ENCODE measurements at regions not wholly inside any gene's neighbourhood (a gene's known extent, or its start where the extent isn't known, plus 50 kb on each side); places are given as distances from the start of the nearest gene placed in this dataset.
"Not testable (repeated sequence)": the region's sequence is repeated elsewhere in the genome, so short reads cannot be mapped to it uniquely, and the experiment has no call there.

DNA sequence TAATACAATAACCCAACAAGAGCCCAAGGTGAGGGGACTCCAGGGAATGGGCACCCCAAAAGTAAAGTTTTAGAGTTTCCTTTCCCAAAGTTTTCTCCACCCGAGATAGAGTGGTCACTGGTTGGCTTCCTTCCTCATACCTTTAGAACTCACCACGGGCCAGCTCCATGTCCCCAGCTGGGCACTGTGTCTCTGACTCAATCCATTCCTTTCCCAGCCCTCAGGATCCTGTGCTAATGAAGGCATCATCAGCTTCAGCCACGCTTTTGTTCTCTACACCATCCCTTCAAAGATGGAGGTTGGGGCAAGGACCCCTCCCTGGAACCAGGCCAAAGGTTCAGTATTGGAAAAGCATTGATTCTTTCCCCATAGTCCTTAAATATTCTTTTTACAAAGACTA lies 59.8 kb upstream of the VASH1 start:
- H3K4me3 Mint-ChIP-seq = no peak overlapping the region
- peaks cover 7% of the 10 kb centered on the region for H3K27me3 Mint-ChIP-seq (ENCODE audit: low read depth)
- H3K27ac Mint-ChIP-seq = no peak overlapping the region
- no peaks in the 10 kb centered on the region for H3K36me3 Mint-ChIP-seq
- H3K4me1 Mint-ChIP-seq = no peaks in the 10 kb centered on the region
- TF ChIP-seq, protein P1, sequence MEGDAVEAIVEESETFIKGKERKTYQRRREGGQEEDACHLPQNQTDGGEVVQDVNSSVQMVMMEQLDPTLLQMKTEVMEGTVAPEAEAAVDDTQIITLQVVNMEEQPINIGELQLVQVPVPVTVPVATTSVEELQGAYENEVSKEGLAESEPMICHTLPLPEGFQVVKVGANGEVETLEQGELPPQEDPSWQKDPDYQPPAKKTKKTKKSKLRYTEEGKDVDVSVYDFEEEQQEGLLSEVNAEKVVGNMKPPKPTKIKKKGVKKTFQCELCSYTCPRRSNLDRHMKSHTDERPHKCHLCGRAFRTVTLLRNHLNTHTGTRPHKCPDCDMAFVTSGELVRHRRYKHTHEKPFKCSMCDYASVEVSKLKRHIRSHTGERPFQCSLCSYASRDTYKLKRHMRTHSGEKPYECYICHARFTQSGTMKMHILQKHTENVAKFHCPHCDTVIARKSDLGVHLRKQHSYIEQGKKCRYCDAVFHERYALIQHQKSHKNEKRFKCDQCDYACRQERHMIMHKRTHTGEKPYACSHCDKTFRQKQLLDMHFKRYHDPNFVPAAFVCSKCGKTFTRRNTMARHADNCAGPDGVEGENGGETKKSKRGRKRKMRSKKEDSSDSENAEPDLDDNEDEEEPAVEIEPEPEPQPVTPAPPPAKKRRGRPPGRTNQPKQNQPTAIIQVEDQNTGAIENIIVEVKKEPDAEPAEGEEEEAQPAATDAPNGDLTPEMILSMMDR (IDR thresholded peaks at IDR 0.05; ENCODE audit: unreplicated experiment) = no peak
- no peak for DNase-seq (ENCODE audit: low spot score in 2 of 2, unreplicated experiment in 2 of 2)
- no peaks in the 10 kb centered on the region for H3K9me3 Mint-ChIP-seq

- H3K27me3 Mint-ChIP-seq (ENCODE audit: low read depth) = peaks cover 7% of the 10 kb centered on the region
- H3K36me3 Mint-ChIP-seq = no peaks in the 10 kb centered on the region
- no peaks in the 10 kb centered on the region for H3K9me3 Mint-ChIP-seq
- TF ChIP-seq, protein P1 (IDR thresholded peaks at IDR 0.05; ENCODE audit: unreplicated experiment) = no peak
- no peak for DNase-seq (ENCODE audit: low spot score in 2 of 2, unreplicated experiment in 2 of 2)
- no peaks in the 10 kb centered on the region for H3K4me1 Mint-ChIP-seq
- no peak overlapping the region for H3K4me3 Mint-ChIP-seq
- H3K27ac Mint-ChIP-seq = no peak overlapping the region
These were observed 59.3 kb upstream of the VASH1 start for GRCh38 chr14:76701981-76702380.

DNA sequence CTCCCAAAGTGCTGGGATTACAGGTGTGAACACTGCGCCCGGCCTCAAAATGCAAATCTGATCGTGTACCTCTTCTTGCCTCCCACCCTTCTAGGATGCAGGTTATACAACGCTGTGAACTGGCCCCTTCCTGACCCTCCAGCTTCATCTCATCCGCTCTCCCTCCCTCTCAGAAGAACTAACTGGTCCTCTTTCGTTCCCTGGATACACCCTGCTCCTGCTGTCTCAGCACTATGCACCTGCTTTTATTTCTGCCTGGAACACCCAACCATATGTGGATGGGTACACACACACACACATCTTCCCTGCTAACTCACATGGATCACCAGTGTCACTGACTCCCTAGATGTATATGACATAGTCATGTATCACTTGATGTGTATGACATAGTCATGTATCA lies 56.1 kb upstream of the VASH1 start:
- Mint-ChIP-seq H3K4me1 (no peaks in the 10 kb centered on the region), H3K27me3 (ENCODE audit: low read depth) (peaks cover 7% of the 10 kb centered on the region), H3K27ac (no peak overlapping the region), H3K4me3 (no peak overlapping the region), H3K36me3 (no peaks in the 10 kb centered on the region), H3K9me3 (no peaks in the 10 kb centered on the region)
- DNase-seq (ENCODE audit: low spot score in 2 of 2, unreplicated experiment in 2 of 2) = no peak
- TF ChIP-seq, protein P1 (IDR thresholded peaks at IDR 0.05; ENCODE audit: unreplicated experiment) = no peak

DNA sequence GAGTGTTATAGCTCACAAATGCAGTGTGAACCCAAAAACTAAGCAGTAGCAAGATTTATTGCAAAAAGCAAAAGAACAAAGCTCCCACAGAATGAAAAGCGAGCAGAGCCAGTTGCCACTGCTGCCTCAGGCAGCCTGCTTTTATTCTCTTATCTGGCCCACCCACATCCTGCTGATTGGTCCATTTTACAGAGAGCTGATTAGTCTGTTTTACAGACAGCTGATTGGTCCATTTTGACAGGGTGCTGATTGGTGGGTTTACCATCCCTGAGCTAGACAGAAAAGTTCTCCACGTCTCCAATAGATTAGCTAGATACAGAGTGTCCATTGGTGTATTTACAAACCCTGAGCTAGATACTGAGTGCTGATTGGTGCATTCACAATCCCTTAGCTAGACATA lies 55.1 kb upstream of the VASH1 start:
- not testable (repeated sequence) for H3K27ac Mint-ChIP-seq; H3K36me3 Mint-ChIP-seq; DNase-seq (ENCODE audit: low spot score in 2 of 2, unreplicated experiment in 2 of 2); H3K9me3 Mint-ChIP-seq; H3K4me1 Mint-ChIP-seq; H3K27me3 Mint-ChIP-seq (ENCODE audit: low read depth); H3K4me3 Mint-ChIP-seq

DNA sequence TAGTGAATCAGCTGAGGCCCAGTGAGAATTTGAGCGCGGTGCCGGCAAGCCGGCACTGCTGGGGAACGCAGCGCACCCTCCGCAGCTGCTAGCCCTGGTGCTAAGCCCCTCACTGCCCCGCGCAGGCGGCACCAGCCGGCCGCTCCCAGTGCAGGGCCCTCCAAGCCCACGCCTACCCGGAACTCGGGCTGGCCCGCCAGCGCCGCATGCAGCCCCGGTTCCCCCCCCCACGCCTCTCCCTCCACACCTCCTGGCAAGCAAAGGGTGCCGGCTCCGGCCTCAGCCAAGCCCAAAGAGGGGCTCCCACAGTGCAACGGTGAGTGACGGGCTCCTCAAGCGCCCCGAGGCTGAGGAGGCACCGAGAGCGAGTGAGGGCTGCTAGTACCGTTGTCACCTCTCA lies 54.5 kb upstream of the VASH1 start:
- Mint-ChIP-seq H3K36me3 (no peaks in the 10 kb centered on the region), H3K4me1 (no peaks in the 10 kb centered on the region), H3K27ac (no peak overlapping the region), H3K27me3 (ENCODE audit: low read depth) (peaks cover 9% of the 10 kb centered on the region), H3K4me3 (no peak overlapping the region), H3K9me3 (no peaks in the 10 kb centered on the region)
- TF ChIP-seq, protein P1 (IDR thresholded peaks at IDR 0.05; ENCODE audit: unreplicated experiment) = no peak
- DNase-seq (ENCODE audit: low spot score in 2 of 2, unreplicated experiment in 2 of 2) = no peak

DNA sequence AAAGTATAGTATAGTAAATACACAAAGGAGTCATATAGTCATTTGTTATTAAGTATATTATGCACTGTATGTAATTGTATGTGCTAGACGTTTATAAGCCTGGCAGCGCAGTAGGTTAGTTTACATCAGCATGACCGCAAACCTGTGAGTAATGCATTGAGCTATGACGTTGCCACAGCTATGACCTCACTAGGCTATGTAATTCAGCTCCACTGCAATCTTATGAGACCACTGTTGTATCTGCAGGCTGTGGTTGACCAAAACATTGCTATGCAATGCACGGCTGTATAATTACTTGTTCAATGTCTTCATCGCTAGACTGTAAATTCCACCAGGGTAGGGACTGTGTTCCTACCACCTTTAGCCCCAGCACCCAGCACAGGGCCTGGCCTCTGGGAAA lies 53.2 kb upstream of the VASH1 start:
- Mint-ChIP-seq H3K36me3 (no peaks in the 10 kb centered on the region), H3K4me1 (no peaks in the 10 kb centered on the region), H3K27ac (no peak overlapping the region), H3K9me3 (no peaks in the 10 kb centered on the region), H3K27me3 (ENCODE audit: low read depth) (peaks cover 7% of the 10 kb centered on the region), H3K4me3 (no peak overlapping the region)
- TF ChIP-seq, protein P1 (IDR thresholded peaks at IDR 0.05; ENCODE audit: unreplicated experiment) = no peak
- no peak for DNase-seq (ENCODE audit: low spot score in 2 of 2, unreplicated experiment in 2 of 2)

All from mesothelial cell of epicardium (in vitro differentiated cells).